ENCODE measurements at regions not wholly inside any gene's neighbourhood (a gene's known extent, or its start where the extent isn't known, plus 50 kb on each side); places are given as distances from the start of the nearest gene placed in this dataset.
A peak's percentile ranks its signal among the peaks of the same experiment; 100 is the strongest.

DNA sequence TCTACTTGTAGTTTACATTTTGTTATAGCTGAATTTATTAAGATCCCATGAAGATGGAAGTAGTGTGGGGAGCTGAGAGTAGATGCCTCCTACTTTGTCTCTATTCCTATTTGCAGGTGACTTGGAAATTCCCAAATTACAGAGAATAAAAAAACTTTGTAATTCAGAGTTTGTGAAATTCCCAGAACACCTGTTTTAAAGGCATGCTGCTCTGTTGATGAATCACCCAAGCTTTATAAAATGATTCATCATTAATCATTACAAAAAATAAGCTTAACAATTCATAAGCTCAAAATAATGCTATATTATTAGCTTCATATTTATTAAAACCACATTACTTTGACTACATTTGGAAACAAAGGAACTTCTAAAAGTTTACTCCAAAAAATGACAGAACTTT is 856.3 kb downstream of the RPA4 start:
- no peak overlapping the region for H3K9ac ChIP-seq (ENCODE audit: low read length)
- H3K79me2 ChIP-seq (ENCODE audit: insufficient read depth, low read length), result no peaks in the 10 kb centered on the region
- no peaks in the 10 kb centered on the region for H3K27me3 ChIP-seq (ENCODE audit: insufficient read depth, low read length)
- intact Hi-C loops (cut with micrococcal nuclease), result no loop called here
- H3K27ac ChIP-seq (ENCODE audit: low read depth, low read length), result no peak overlapping the region
- no peak overlapping the region for H2AFZ ChIP-seq (ENCODE audit: low read depth, low read length, poor library complexity, severe bottlenecking)
- no peaks in the 10 kb centered on the region; a peak in 1 of 4 replicates for H3K4me1 ChIP-seq (ENCODE audit: control insufficient read depth in 1 of 2, insufficient read depth in 2 of 2, low read length in 2 of 2)
- DNase-seq (ENCODE audit: low read depth, low spot score), result no peak
- H3K36me3 ChIP-seq (ENCODE audit: control insufficient read depth in 1 of 2, insufficient read depth in 2 of 2, low read length in 2 of 2), result no peaks in the 10 kb centered on the region
- H3K9me3 ChIP-seq (ENCODE audit: control insufficient read depth in 1 of 2, insufficient read depth in 1 of 2, low read depth in 1 of 2, low read length in 2 of 2), result no peaks in the 10 kb centered on the region
- ChIA-PET CTCF (no interaction called here), RAD21 (ENCODE audit: low non-redundant PET in 1 of 2, low total read pairs in 2 of 2, uncharacterized antibody in 2 of 2, unreplicated experiment in 2 of 2) (no interaction called here), POLR2A (no interaction called here)
- H3K9me2 ChIP-seq (ENCODE audit: insufficient read depth), result no peaks in the 10 kb centered on the region
- BruUV-seq (replicated peaks), result no TSS peak
- no peak for ATAC-seq
- no peak overlapping the region for H3K4me2 ChIP-seq (ENCODE audit: low read length)
- TF ChIP-seq FOSL1 (IDR thresholded peaks at IDR 0.05; ENCODE audit: low read depth), result peak; percentile 26; the same call in 1 of the 2 replicates
- TF ChIP-seq, protein P1, sequence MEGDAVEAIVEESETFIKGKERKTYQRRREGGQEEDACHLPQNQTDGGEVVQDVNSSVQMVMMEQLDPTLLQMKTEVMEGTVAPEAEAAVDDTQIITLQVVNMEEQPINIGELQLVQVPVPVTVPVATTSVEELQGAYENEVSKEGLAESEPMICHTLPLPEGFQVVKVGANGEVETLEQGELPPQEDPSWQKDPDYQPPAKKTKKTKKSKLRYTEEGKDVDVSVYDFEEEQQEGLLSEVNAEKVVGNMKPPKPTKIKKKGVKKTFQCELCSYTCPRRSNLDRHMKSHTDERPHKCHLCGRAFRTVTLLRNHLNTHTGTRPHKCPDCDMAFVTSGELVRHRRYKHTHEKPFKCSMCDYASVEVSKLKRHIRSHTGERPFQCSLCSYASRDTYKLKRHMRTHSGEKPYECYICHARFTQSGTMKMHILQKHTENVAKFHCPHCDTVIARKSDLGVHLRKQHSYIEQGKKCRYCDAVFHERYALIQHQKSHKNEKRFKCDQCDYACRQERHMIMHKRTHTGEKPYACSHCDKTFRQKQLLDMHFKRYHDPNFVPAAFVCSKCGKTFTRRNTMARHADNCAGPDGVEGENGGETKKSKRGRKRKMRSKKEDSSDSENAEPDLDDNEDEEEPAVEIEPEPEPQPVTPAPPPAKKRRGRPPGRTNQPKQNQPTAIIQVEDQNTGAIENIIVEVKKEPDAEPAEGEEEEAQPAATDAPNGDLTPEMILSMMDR (IDR thresholded peaks at IDR 0.05 in 2 of 3, conservative IDR thresholded peaks at IDR 0.05 in 1 of 3; ENCODE audit: borderline replicate concordance in 1 of 3, insufficient read depth in 1 of 3, low read depth in 2 of 3, low read length in 2 of 3), result no peak
- TF ChIP-seq SRF (IDR thresholded peaks at IDR 0.05; ENCODE audit: low read depth), result no peak
- no peak for TF ChIP-seq POLR2AphosphoS5 (IDR thresholded peaks at IDR 0.05; ENCODE audit: low read depth, low read length)
- TF ChIP-seq RAD21 (IDR thresholded peaks at IDR 0.05; ENCODE audit: low read depth), result no peak
- no peak for TF ChIP-seq JUND (IDR thresholded peaks at IDR 0.05)
- no peak for TF ChIP-seq CEBPB (IDR thresholded peaks at IDR 0.05; ENCODE audit: low read depth)
- H4K20me1 ChIP-seq (ENCODE audit: insufficient read depth), result no peaks in the 10 kb centered on the region
- H3K4me3 ChIP-seq (replicated peaks in 1 of 2; ENCODE audit: low read depth in 1 of 2, low read length in 2 of 2), result no peak overlapping the region

DNA sequence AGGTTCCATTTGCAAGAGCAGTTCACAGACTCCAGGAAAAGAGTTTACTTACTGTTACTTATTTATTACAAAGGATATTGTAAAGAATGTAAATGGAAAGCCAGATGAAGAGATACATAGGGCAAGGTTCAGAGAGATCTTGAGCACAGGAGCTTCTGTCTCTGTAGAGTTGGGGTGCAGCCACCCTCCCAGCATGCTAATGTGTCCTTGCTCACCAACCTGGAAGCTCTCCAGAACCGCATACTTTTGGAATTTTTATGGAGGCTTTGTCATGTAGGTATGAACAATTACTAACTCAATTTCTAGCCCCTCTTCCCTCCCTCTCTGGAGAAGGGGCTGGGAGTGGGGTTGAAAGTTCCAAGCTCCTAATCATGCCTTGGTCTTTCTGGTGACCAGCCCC is 857.2 kb downstream of the RPA4 start:
- RAD21 ChIA-PET (ENCODE audit: low non-redundant PET in 1 of 2, low total read pairs in 2 of 2, uncharacterized antibody in 2 of 2, unreplicated experiment in 2 of 2), result no interaction called here
- Histone ChIP-seq H3K4me2 (ENCODE audit: low read length) (no peak overlapping the region), H3K9me2 (ENCODE audit: insufficient read depth) (no peaks in the 10 kb centered on the region), H3K4me1 (ENCODE audit: control insufficient read depth in 1 of 2, insufficient read depth in 2 of 2, low read length in 2 of 2) (no peaks in the 10 kb centered on the region; a peak in 1 of 4 replicates), H3K27me3 (ENCODE audit: insufficient read depth, low read length) (no peaks in the 10 kb centered on the region), H3K9ac (ENCODE audit: low read length) (no peak overlapping the region), H3K36me3 (ENCODE audit: control insufficient read depth in 1 of 2, insufficient read depth in 2 of 2, low read length in 2 of 2) (no peaks in the 10 kb centered on the region), H2AFZ (ENCODE audit: low read depth, low read length, poor library complexity, severe bottlenecking) (no peak overlapping the region), H3K4me3 (replicated peaks in 1 of 2; ENCODE audit: low read depth in 1 of 2, low read length in 2 of 2) (no peak overlapping the region), H4K20me1 (ENCODE audit: insufficient read depth) (no peaks in the 10 kb centered on the region), H3K79me2 (ENCODE audit: insufficient read depth, low read length) (no peaks in the 10 kb centered on the region), H3K9me3 (ENCODE audit: control insufficient read depth in 1 of 2, insufficient read depth in 1 of 2, low read depth in 1 of 2, low read length in 2 of 2) (no peaks in the 10 kb centered on the region), H3K27ac (ENCODE audit: low read depth, low read length) (no peak overlapping the region)
- CTCF ChIA-PET, result no interaction called here
- no TSS peak for BruUV-seq (replicated peaks)
- ATAC-seq (no peak), DNase-seq (ENCODE audit: low read depth, low spot score) (no peak)
- intact Hi-C loops (cut with micrococcal nuclease), result no loop called here
- POLR2A ChIA-PET, result no interaction called here
- TF ChIP-seq RAD21 (IDR thresholded peaks at IDR 0.05; ENCODE audit: low read depth) (no peak), EZH2 (IDR thresholded peaks at IDR 0.05) (no peak), SP1 (IDR thresholded peaks at IDR 0.05; ENCODE audit: low read depth) (no peak), ZNF274 (IDR thresholded peaks at IDR 0.05; ENCODE audit: low read depth, low read length) (no peak), CBX3 (IDR thresholded peaks at IDR 0.05; ENCODE audit: low read depth) (no peak), POLR2AphosphoS5 (IDR thresholded peaks at IDR 0.05; ENCODE audit: low read depth, low read length) (no peak), EGR1 (IDR thresholded peaks at IDR 0.05; ENCODE audit: low read depth) (no peak), YY1 (IDR thresholded peaks at IDR 0.05; ENCODE audit: extremely low read depth, insufficient replicate concordance, low read depth, low read length) (no peak), ELF1 (IDR thresholded peaks at IDR 0.05; ENCODE audit: borderline replicate concordance, low read depth) (no peak)
- TF ChIP-seq, protein P2, sequence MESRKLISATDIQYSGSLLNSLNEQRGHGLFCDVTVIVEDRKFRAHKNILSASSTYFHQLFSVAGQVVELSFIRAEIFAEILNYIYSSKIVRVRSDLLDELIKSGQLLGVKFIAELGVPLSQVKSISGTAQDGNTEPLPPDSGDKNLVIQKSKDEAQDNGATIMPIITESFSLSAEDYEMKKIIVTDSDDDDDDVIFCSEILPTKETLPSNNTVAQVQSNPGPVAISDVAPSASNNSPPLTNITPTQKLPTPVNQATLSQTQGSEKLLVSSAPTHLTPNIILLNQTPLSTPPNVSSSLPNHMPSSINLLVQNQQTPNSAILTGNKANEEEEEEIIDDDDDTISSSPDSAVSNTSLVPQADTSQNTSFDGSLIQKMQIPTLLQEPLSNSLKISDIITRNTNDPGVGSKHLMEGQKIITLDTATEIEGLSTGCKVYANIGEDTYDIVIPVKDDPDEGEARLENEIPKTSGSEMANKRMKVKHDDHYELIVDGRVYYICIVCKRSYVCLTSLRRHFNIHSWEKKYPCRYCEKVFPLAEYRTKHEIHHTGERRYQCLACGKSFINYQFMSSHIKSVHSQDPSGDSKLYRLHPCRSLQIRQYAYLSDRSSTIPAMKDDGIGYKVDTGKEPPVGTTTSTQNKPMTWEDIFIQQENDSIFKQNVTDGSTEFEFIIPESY (IDR thresholded peaks at IDR 0.05; ENCODE audit: extremely low read depth, insufficient replicate concordance, low read length), result no peak

Data from HCT116 (cell line).